HG02678 (cell line): ENCODE measurements at regions not wholly inside any gene's neighbourhood (a gene's known extent, or its start where the extent isn't known, plus 50 kb on each side); places are given as distances from the start of the nearest gene placed in this dataset.

Experiments used
- ATAC-seq: cut with Tn5 transposase; IDR thresholded peaks from one replicate; pipeline ENCODE4 v1.9.1; 2021; ENCODE audit warnings: mild to moderate bottlenecking, moderate library complexity; ENCODE audit not compliant: unreplicated experiment

DNA sequence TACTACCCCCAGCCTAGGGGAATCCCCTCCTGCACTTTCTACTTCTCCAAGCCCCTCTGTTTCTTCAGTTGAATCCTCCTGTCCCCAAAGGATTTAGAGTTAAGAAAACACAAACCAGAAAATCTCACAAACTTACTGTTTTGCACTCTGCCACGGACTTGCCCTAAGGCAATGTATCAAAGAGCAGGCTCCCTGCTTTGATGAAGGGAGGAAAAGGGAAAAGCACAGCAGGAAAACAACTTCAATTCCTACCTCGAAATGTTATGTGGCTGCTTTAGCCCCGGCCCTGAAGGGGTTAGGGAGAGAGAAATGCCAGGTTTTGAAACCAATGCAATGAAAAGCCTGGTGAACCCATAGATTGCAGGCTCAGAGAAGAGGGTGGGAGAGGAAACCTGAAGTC lies 254.7 kb downstream of the MAN2A1 start:
- no peak for ATAC-seq

GRCh38 chr5:109945097-109945678 lies 255.5 kb downstream of the MAN2A1 start:
- peak; percentile 80 for ATAC-seq

GRCh38 chr5:109945723-109946480 lies 256.2 kb downstream of the MAN2A1 start:
- ATAC-seq: no peak

GRCh38 chr5:109946610-109947009 lies 256.9 kb downstream of the MAN2A1 start:
- no peak for ATAC-seq

DNA sequence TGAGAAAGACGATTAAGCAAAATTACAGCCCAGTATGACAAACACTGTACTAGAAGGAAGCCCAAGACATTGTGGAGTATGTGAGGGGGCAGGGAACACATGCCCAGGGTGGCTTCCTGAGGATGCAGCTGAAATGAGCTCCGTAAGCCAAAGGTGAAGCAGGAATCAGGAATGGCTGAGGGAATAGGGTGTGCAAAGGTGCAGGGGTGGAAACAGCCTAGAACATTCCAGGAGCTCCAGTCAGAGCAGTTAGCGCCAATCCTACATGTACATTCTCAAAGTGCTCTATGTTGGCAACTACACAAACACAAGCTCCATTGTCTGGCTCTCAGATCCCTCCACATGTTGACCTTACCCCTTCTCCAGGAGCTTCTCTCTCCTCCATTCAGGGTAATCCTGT lies 257.9 kb downstream of the MAN2A1 start:
- no peak for ATAC-seq

DNA sequence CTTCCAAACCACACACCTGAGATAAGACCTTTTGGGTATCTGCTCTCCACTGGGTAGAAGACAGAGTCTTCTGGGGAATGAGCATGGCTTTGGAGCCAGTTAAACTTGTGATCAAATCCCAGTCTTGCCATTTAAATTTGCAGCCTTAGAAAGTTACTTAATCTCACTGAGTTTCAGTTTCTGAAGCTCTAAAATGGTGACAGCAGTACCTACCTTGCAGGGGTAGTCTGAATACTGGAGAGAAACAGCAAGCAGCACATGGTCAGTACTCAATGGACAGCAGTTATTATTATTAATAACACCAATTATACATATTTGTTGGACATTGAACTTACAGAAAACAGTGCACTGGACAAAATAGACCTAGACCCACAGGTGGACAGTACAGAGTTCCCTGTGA lies 260.9 kb downstream of the MAN2A1 start:
- ATAC-seq: no peak

- no peak for ATAC-seq
Observed at GRCh38 chr5:109951348-109951747, 261.6 kb downstream of the MAN2A1 start.

DNA sequence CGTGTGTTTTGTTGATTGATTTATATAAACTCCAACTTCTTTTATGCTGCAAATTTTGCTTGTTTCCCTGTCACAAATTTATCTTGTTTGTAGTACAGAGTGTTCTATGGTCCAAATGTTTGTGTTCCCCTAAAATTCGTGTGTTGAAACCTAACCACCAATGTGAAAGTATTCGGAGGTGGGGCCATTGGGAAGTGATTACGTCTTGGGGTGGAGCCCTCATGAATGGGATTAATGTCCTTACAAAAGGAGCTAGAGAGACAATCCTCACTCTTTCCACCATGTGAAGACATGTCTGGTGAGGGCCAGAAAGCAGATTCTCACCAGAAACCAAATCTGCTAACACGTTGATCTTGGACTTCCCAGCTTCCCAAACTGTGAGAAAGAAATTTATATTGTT lies 262.0 kb downstream of the MAN2A1 start:
- no peak for ATAC-seq

- ATAC-seq: no peak
Observed at GRCh38 chr5:109953761-109954160, 264.0 kb downstream of the MAN2A1 start.

- no peak for ATAC-seq
Observed at GRCh38 chr5:109956884-109957283, 267.2 kb downstream of the MAN2A1 start.

- no peak for ATAC-seq
Observed at GRCh38 chr5:109958082-109958481, 268.4 kb downstream of the MAN2A1 start.

DNA sequence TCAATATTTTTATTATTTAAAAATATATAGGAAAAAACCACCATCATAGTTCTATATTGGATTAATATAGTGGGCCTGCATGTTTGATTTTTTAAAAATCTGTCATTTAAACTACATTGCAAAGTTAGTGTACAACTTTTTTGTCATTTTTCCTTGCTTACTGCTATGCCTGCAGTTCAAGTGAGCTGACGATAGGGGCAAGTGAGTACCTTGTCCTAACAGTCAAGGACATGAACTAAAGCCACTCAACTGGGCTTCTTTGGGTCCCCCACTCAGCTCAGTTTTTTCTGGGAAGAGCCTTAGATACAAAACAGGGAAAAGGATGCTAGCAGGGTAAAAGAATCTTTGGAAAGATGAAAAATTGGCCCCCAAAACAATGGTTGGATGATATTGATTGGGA lies 269.9 kb downstream of the MAN2A1 start:
- no peak for ATAC-seq

DNA sequence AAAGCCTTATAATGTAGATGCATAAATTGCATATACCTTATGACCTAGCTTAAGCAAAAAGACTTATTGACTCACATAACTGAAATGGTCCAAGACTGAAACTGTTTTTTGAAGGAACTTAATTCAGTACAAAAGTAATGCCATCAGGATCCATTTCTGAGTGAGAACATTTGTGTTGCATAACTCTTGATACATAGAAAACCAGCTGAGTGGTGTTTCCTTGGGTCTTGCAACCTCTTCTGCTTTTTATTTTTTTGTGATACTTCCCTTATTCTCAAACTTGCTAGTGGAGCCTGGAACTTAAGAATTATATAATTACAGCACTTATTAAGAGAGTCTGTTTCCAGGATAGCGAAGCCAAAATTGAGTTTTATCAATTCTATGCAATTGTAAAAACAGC lies 272.0 kb downstream of the MAN2A1 start:
- no peak for ATAC-seq

DNA sequence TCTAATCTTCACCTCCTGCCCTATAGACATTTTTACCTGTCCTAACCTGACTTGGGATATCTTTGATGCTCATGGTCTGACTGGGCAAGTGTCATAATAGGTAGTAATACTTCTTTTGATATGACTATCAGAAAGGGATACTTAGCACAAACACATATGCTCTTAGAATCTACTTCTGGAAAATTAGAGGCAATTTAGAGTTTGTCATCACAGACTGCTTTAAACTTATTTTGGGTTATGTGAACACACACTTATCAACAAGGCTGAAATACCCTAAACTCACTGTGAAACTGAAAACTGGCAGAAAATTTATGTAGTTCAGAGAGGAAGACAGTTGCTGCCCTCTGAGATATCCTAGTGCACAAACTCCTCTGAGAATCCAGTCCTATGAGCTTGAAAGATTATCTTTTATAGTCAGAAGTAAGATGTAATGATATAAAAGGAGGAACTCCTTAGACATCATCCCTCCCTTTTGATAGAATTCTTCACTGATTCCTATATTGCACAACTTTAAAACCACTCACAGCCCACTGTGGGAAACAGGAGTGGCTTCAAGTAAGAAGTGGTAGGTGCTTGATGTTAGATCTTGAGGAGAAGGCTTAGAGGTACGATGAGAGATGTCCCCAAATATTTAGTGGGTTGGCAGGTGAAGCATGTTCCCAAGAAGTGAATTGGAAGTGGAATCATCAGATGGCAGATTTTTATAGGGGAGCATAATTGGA lies 273.3 kb downstream of the MAN2A1 start:
- ATAC-seq: no peak

DNA sequence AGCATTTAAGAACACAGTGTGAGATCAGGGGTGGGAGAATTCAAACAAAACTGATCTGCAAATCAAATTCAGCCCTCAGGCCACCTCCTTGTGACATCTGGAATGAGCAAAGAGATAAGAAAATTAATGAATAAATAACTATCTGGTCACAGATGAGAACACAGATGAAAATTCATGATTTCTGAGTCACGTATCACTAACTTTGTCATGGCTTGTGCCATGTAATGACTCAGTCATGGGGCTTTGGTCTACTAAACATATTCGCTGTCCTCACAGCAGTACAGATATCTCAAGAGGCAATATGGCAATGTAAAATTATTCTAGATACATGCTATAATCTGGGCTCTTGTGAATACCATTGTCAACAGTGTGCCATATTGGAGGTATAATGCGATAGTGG lies 274.4 kb downstream of the MAN2A1 start:
- ATAC-seq: no peak

- ATAC-seq: no peak
Observed at GRCh38 chr5:109965634-109966033, 275.9 kb downstream of the MAN2A1 start.

DNA sequence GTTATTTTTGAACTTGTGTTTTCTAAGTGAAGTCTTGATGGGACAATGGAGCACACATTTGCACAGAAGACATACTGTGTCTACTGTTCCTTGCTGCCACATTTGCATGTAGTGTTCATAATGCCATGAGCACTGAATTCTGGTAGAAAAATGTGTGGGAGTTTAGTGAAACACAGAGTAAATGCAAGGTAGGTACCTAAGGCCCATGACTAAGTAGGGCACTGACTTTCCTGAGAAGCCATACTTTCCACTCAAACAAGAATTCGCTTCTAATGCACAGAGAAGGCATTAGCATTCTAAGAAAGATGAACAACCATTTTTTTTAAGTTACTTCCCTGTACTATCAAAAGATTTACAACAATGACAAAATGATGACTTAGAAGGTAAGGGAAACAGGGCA lies 282.2 kb downstream of the MAN2A1 start:
- no peak for ATAC-seq

DNA sequence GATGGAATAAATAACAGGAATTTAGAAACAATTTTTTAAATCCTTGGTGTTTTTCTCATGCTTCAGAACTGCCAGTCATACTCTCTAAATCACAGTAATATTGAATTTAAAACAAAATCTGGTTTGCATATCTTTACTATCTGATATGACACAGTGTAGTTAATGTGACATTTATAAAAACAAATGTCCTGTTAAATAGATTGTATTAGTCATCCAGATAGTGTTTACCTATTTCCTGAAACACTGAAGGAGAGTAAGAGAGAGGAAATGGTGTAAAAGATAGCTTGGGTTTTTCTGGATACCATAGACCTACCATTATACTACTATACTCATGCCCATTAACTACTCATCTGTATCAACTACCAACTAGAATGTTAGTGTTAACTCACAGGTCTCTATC lies 292.3 kb downstream of the MAN2A1 start:
- no peak for ATAC-seq

DNA sequence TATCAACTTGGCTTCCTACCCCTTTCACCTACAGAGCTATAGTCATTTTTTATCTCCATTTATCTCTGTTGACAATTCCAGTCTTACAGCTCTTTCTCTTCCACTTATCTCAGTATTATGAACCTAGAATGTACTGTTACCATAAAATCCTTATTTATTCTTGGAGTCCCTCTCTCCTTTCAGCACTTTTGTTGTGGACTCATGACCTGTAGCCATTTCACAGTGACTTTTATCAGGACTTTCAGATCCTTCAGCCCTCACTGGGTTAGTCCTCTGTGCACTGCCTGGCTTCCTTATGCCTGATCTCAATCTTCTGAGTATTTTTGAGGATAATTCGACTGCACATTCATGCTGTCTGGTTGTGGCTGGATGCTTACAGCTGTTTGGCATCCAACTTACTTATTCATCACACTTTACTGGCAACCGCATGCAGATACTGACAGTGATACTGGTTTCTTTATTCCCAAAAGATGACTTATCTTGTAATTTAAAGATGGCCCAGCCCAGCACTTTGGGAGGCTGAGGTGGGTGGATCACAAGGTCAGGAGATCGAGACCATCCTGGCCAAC lies 293.3 kb downstream of the MAN2A1 start:
- no peak for ATAC-seq

- no peak for ATAC-seq
Observed at GRCh38 chr5:109986726-109987125, 297.0 kb downstream of the MAN2A1 start.

GRCh38 chr5:109987355-109987754 lies 297.6 kb downstream of the MAN2A1 start:
- no peak for ATAC-seq

DNA sequence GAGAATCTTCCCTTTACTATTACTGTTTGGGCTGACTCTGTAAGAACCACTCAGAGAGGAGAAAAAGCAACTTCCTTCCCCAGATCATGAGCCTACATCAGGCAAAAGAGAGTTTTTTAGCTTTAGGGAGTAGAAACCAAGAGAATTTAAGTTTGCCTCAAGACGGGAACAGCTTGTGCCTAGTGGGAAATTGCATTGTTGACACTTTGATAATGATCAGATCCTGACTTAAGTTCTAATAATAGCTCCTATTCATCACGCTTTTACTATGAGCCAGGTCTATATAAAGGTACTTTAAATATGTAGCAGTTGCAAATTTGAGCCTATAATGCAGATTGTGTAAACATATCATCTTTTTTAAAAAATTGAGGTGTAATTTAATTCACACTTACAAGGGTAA lies 298.2 kb downstream of the MAN2A1 start:
- ATAC-seq: no peak
